ENCODE measurements at regions not wholly inside any gene's neighbourhood (a gene's known extent, or its start where the extent isn't known, plus 50 kb on each side); places are given as distances from the start of the nearest gene placed in this dataset.
"Not testable (repeated sequence)": the region's sequence is repeated elsewhere in the genome, so short reads cannot be mapped to it uniquely, and the experiment has no call there.

GRCh38 chr10:114708084-114708483 is 50.0 kb upstream of the ABLIM1 start:
- Mint-ChIP-seq H3K36me3 (no peaks in the 10 kb centered on the region), H3K4me1 (no peaks in the 10 kb centered on the region), H3K27me3 (peaks cover 22% of the 10 kb centered on the region), H3K9me3 (no peaks in the 10 kb centered on the region), H3K4me3 (no peak overlapping the region), H3K27ac (no peak overlapping the region)
- no peak for ATAC-seq

- Mint-ChIP-seq H3K4me1 (no peaks in the 10 kb centered on the region), H3K9me3 (no peaks in the 10 kb centered on the region), H3K36me3 (no peaks in the 10 kb centered on the region), H3K27me3 (peaks cover 26% of the 10 kb centered on the region), H3K4me3 (no peak overlapping the region), H3K27ac (no peak overlapping the region)
- ATAC-seq, result no peak
Observed at GRCh38 chr10:114708717-114709335, 50.8 kb upstream of the ABLIM1 start.

- H3K36me3 Mint-ChIP-seq, result no peaks in the 10 kb centered on the region
- H3K27ac Mint-ChIP-seq, result no peak overlapping the region
- ATAC-seq, result no peak
- peaks cover 33% of the 10 kb centered on the region for H3K27me3 Mint-ChIP-seq
- H3K4me3 Mint-ChIP-seq, result no peak overlapping the region
- H3K4me1 Mint-ChIP-seq, result no peaks in the 10 kb centered on the region
- no peaks in the 10 kb centered on the region for H3K9me3 Mint-ChIP-seq
Observed at GRCh38 chr10:114709984-114710383, 51.9 kb upstream of the ABLIM1 start.

- H3K36me3 Mint-ChIP-seq, result no peaks in the 10 kb centered on the region
- no peak for ATAC-seq
- no peak overlapping the region for H3K4me3 Mint-ChIP-seq
- no peaks in the 10 kb centered on the region for H3K9me3 Mint-ChIP-seq
- H3K4me1 Mint-ChIP-seq, result no peaks in the 10 kb centered on the region
- peaks cover 33% of the 10 kb centered on the region for H3K27me3 Mint-ChIP-seq
- no peak overlapping the region for H3K27ac Mint-ChIP-seq
Observed at GRCh38 chr10:114711176-114711868, 53.2 kb upstream of the ABLIM1 start.

GRCh38 chr10:114711869-114712250 is 53.8 kb upstream of the ABLIM1 start:
- H3K36me3 Mint-ChIP-seq, result no peaks in the 10 kb centered on the region
- ATAC-seq, result no peak
- peaks cover 33% of the 10 kb centered on the region for H3K27me3 Mint-ChIP-seq
- H3K9me3 Mint-ChIP-seq, result no peaks in the 10 kb centered on the region
- H3K4me1 Mint-ChIP-seq, result no peaks in the 10 kb centered on the region
- no peak overlapping the region for H3K27ac Mint-ChIP-seq
- H3K4me3 Mint-ChIP-seq, result no peak overlapping the region

- Mint-ChIP-seq H3K4me3 (no peak overlapping the region), H3K9me3 (no peaks in the 10 kb centered on the region), H3K27me3 (peaks cover 26% of the 10 kb centered on the region), H3K27ac (no peak overlapping the region), H3K4me1 (no peaks in the 10 kb centered on the region), H3K36me3 (no peaks in the 10 kb centered on the region)
- no peak for ATAC-seq
Observed at GRCh38 chr10:114713525-114714090, 55.5 kb upstream of the ABLIM1 start.

GRCh38 chr10:114714281-114714741 is 56.2 kb upstream of the ABLIM1 start:
- ATAC-seq, result no peak
- H3K9me3 Mint-ChIP-seq, result no peaks in the 10 kb centered on the region
- H3K36me3 Mint-ChIP-seq, result no peaks in the 10 kb centered on the region
- no peak overlapping the region for H3K27ac Mint-ChIP-seq
- no peak overlapping the region for H3K4me3 Mint-ChIP-seq
- H3K27me3 Mint-ChIP-seq, result peaks cover 26% of the 10 kb centered on the region
- no peaks in the 10 kb centered on the region for H3K4me1 Mint-ChIP-seq

- H3K9me3 Mint-ChIP-seq, result no peaks in the 10 kb centered on the region
- no peak overlapping the region for H3K27ac Mint-ChIP-seq
Observed at GRCh38 chr10:114715171-114715670, 57.1 kb upstream of the ABLIM1 start.

GRCh38 chr10:114716811-114717404 is 58.8 kb upstream of the ABLIM1 start:
- no peak for ATAC-seq
- H3K9me3 Mint-ChIP-seq, result no peaks in the 10 kb centered on the region
- no peak overlapping the region for H3K27ac Mint-ChIP-seq
- H3K36me3 Mint-ChIP-seq, result no peaks in the 10 kb centered on the region
- no peaks in the 10 kb centered on the region for H3K4me1 Mint-ChIP-seq
- H3K27me3 Mint-ChIP-seq, result peaks cover 17% of the 10 kb centered on the region
- H3K4me3 Mint-ChIP-seq, result no peak overlapping the region

More at GRCh38 chr10:114715171-114715670, 57.1 kb upstream of the ABLIM1 start:
- ATAC-seq, result no peak
- Mint-ChIP-seq H3K4me3 (no peak overlapping the region), H3K27me3 (peaks cover 19% of the 10 kb centered on the region), H3K36me3 (no peaks in the 10 kb centered on the region), H3K4me1 (no peaks in the 10 kb centered on the region)

- H3K4me1 Mint-ChIP-seq, H3K4me3 Mint-ChIP-seq, H3K27ac Mint-ChIP-seq, H3K36me3 Mint-ChIP-seq, H3K9me3 Mint-ChIP-seq, ATAC-seq: not testable (repeated sequence)
- peaks cover 12% of the 10 kb centered on the region for H3K27me3 Mint-ChIP-seq
Observed at GRCh38 chr10:114717881-114718280, 59.8 kb upstream of the ABLIM1 start.

GRCh38 chr10:114718374-114718773 is 60.3 kb upstream of the ABLIM1 start:
- Mint-ChIP-seq H3K4me1 (no peaks in the 10 kb centered on the region), H3K27ac (no peak overlapping the region), H3K27me3 (peaks cover 11% of the 10 kb centered on the region), H3K9me3 (no peaks in the 10 kb centered on the region), H3K4me3 (no peak overlapping the region), H3K36me3 (no peaks in the 10 kb centered on the region)
- ATAC-seq, result no peak

- no peaks in the 10 kb centered on the region for H3K9me3 Mint-ChIP-seq
- no peak for ATAC-seq
- H3K36me3 Mint-ChIP-seq, result no peaks in the 10 kb centered on the region
- peaks cover 2% of the 10 kb centered on the region for H3K27me3 Mint-ChIP-seq
- no peak overlapping the region for H3K4me3 Mint-ChIP-seq
- H3K27ac Mint-ChIP-seq, result no peak overlapping the region
- no peaks in the 10 kb centered on the region for H3K4me1 Mint-ChIP-seq
Observed at GRCh38 chr10:114719311-114719710, 61.2 kb upstream of the ABLIM1 start.

- ATAC-seq, result not testable (repeated sequence)
Observed at GRCh38 chr10:114720023-114720422, 61.9 kb upstream of the ABLIM1 start.

GRCh38 chr10:114720685-114721278 is 62.7 kb upstream of the ABLIM1 start:
- Mint-ChIP-seq H3K27ac (no peak overlapping the region), H3K9me3 (no peaks in the 10 kb centered on the region), H3K36me3 (no peaks in the 10 kb centered on the region), H3K4me3 (no peak overlapping the region), H3K4me1 (no peaks in the 10 kb centered on the region), H3K27me3 (peaks cover under 1% of the 10 kb centered on the region)
- no peak for ATAC-seq

More at GRCh38 chr10:114720023-114720422, 61.9 kb upstream of the ABLIM1 start:
- not testable (repeated sequence) for H3K9me3 Mint-ChIP-seq, H3K4me3 Mint-ChIP-seq, H3K27me3 Mint-ChIP-seq, H3K27ac Mint-ChIP-seq, H3K4me1 Mint-ChIP-seq, H3K36me3 Mint-ChIP-seq

- peaks cover 10% of the 10 kb centered on the region for H3K27me3 Mint-ChIP-seq
- not testable (repeated sequence) for H3K27ac Mint-ChIP-seq, H3K4me1 Mint-ChIP-seq, H3K36me3 Mint-ChIP-seq, H3K9me3 Mint-ChIP-seq, H3K4me3 Mint-ChIP-seq, ATAC-seq
Observed at GRCh38 chr10:114722136-114722535, 64.1 kb upstream of the ABLIM1 start.
